ENCODE measurements at regions not wholly inside any gene's neighbourhood (a gene's known extent, or its start where the extent isn't known, plus 50 kb on each side); places are given as distances from the start of the nearest gene placed in this dataset.

DNA sequence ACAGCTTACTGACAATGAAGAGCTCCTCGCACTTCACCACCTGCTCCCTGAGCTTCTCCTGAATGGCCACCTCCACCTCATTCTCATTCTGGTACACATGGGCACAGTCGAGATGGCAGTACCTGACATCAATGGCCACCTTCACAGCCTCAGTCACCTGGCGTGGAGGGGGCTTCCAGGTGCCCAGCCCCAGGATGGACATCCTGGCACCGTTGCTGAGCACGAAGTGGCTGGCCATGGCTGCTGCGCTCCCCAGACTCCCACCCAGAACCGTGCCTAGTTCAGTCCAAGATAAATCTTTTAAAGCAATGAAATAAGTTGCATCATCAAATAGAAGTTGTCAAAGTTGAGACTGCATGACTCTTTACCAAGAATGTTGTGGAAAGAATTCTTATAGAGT is 128.1 kb upstream of the SOX6 start:
- TF ChIP-seq, protein P1, sequence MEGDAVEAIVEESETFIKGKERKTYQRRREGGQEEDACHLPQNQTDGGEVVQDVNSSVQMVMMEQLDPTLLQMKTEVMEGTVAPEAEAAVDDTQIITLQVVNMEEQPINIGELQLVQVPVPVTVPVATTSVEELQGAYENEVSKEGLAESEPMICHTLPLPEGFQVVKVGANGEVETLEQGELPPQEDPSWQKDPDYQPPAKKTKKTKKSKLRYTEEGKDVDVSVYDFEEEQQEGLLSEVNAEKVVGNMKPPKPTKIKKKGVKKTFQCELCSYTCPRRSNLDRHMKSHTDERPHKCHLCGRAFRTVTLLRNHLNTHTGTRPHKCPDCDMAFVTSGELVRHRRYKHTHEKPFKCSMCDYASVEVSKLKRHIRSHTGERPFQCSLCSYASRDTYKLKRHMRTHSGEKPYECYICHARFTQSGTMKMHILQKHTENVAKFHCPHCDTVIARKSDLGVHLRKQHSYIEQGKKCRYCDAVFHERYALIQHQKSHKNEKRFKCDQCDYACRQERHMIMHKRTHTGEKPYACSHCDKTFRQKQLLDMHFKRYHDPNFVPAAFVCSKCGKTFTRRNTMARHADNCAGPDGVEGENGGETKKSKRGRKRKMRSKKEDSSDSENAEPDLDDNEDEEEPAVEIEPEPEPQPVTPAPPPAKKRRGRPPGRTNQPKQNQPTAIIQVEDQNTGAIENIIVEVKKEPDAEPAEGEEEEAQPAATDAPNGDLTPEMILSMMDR (conservative IDR thresholded peaks at IDR 0.05 in 1 of 2, IDR thresholded peaks at IDR 0.05 in 1 of 2; ENCODE audit: extremely low read depth in 1 of 2, insufficient read depth in 1 of 2, low read depth in 1 of 2, low read length in 2 of 2): no peak
- TF ChIP-seq EZH2 (IDR thresholded peaks at IDR 0.05; ENCODE audit: borderline replicate concordance, low read length): no peak

Data from mammary epithelial cell (primary cell).